ENCODE measurements at regions not wholly inside any gene's neighbourhood (a gene's known extent, or its start where the extent isn't known, plus 50 kb on each side); places are given as distances from the start of the nearest gene placed in this dataset.

DNA sequence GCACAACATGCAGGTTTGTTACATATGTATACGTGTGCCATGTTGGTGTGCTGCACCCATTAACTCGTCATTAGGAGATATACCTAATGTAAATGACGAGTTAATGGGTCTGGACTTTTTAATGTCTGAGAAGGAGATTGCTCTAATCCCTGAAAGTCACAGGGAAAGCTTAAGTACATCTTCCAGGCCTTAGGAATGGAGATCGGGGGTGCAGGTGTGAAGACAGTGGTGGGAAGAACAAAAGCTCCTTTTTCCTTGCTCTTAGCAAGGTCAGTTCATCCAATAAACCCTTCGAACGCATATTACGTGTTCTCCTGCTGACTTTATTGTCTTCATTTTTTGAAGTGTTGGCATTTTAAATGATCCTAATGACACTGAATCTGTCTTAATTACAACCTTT is 50.8 kb upstream of the LAMA1 start:
- TF ChIP-seq, protein P1, sequence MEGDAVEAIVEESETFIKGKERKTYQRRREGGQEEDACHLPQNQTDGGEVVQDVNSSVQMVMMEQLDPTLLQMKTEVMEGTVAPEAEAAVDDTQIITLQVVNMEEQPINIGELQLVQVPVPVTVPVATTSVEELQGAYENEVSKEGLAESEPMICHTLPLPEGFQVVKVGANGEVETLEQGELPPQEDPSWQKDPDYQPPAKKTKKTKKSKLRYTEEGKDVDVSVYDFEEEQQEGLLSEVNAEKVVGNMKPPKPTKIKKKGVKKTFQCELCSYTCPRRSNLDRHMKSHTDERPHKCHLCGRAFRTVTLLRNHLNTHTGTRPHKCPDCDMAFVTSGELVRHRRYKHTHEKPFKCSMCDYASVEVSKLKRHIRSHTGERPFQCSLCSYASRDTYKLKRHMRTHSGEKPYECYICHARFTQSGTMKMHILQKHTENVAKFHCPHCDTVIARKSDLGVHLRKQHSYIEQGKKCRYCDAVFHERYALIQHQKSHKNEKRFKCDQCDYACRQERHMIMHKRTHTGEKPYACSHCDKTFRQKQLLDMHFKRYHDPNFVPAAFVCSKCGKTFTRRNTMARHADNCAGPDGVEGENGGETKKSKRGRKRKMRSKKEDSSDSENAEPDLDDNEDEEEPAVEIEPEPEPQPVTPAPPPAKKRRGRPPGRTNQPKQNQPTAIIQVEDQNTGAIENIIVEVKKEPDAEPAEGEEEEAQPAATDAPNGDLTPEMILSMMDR (conservative IDR thresholded peaks at IDR 0.05): no peak
- TF ChIP-seq ZFX (IDR thresholded peaks at IDR 0.05): no peak

Data from C4-2B (cell line).